GM21390 (cell line): ENCODE measurements at regions not wholly inside any gene's neighbourhood (a gene's known extent, or its start where the extent isn't known, plus 50 kb on each side); places are given as distances from the start of the nearest gene placed in this dataset.

Experiments
- ATAC-seq: cut with Tn5 transposase; IDR thresholded peaks from one replicate; pipeline ENCODE4 v1.9.1; 2021; ENCODE audit not compliant: unreplicated experiment

DNA sequence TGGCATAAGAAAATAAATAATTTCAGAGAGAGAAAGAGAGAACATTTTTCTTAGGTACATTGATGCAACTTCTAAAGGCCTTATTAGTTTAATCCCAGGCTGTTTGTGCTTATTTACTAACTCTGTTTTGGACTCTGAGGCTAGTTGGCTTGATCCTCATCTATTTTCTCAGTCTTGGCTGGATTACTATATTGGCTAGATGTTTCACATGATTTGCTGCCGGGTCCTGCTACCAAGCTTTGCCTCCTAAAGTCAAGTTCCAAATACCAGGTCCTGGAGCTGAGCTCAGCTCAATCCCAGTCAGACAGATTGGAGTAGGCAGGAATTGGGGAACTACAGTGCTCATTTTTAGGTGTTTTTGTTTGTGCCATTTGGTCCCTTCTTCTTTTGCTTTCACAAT, 340.8 kb downstream of the BCAT1 start:
- ATAC-seq, result no peak

DNA sequence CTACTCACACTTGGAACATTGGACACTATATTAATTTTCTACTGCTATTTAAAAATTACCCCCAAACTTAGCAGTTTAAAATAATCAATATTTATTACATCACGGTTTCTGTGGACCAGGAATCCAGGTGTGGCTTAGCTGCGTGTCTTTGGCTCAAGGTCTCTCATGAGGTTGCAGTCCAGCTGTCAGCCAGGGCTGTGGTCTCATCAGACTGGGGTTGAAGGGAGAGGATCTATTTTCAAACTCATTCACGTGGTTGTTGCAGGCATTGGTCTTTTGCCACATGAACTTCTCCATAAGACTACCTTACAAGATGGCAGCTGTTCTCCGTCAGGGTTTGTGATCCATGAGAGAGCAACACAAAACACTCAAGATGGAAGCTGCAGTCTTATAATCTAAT, 343.0 kb downstream of the BCAT1 start:
- ATAC-seq, result no peak

DNA sequence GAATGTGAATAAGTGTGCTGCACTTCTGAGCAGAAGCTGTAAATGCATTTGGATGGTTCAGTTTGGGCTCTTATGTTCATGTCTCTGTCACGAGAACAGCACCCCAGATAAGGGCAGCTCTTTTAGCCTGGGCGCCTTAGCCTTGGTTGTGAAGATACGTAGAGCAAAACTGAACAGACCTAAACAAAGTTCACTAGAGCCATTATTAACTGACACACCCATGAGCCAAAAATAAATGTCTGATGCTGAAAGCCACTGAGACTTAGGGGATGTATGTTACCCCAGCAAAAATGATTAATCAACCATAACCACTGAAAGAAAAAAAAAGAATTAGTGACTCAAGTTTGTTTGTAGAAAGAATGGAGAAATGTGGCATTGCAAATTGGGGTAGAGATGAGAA, 343.4 kb downstream of the BCAT1 start:
- no peak for ATAC-seq

DNA sequence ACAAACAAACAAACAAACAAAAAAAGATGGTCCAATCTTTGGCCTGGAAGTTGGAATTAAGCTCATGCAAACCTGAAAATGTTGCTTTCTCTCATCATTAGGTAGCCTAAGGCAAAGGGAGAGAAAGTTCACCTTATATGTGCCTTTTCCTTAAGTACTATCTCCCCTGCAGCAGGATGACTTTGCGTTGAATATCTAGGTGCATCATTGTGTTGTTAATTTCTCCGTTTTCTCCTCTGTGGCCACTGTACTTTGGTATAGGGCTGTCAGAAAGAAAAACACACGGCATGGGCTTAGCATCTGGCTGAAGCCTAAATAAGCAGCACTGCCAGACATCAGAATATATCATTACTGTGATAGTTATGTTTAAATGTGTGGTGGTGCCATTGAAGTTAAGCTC, 345.5 kb downstream of the BCAT1 start:
- ATAC-seq, result no peak

DNA sequence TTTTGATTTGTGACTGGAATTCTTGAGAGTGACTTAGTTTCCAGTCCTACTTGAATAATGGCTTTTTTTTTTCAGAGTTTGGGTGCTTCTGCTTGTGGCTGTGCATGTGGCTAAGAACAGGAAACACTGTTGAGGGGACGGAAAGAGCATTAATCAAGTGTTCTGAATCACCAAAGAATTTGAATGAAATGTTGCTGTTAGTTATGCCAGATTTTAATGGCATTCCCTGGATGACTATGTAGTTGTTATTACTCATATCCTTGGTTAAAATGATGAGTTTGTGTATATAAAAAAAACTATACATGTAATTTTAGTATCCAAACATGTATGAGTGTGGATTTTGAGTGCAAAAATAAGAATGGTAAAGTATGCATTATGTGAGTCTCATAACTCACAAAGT, 347.9 kb downstream of the BCAT1 start:
- no peak for ATAC-seq

DNA sequence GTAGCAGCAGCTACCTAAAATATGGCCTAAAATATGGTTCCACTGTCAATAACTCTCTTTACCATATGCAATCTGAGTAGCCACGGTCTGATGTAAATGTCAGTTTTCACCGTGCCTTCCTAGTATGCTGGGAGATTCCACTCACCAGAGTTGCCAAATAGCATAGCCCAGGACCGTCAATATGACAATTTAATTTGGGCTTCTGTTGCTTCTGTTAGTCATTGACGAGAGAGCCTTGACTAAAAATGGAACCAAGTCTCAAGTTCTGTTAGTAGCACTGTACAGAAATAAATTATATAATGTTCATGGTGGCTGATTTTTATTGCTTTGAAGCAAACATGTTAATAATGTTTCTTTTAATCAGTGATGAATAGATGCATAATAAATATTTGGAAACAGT, 348.4 kb downstream of the BCAT1 start:
- no peak for ATAC-seq

DNA sequence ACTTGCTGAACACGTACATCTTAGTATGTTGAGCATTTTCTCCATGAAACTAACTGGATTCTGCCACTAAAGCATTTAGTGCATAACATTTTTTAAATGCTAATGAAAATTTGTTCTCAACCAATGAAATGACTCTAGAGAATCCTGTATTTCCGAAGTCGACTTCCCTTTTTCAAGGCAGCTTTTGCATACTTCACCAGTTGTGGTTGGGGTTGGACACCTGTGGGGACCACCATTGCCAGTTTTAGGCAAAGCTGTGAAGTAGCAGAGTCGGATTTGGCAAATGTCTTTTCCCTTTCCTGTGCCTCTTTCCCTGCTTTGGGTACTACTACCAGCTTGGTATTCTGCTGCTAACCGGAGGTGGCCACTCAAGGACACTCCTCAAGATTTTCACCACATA, 349.2 kb downstream of the BCAT1 start:
- ATAC-seq, result no peak

DNA sequence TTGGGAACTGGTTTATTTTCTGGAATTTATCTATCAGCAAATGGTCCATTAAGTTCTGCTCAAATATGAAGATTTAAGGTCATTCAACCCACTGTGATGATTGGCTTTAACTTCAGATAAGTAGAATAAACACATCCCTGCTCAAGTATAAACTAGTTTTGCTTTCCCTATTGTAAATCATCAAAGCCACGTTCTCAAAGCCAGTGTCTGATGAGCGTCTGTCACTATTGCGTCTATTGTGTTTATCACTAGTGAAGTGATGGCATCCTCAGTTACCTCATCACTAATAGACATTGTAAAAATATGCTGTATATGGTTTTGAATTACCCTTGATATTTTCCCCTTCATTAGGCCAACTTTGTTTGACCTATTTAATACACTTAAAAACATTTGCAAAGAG, 351.3 kb downstream of the BCAT1 start:
- no peak for ATAC-seq

DNA sequence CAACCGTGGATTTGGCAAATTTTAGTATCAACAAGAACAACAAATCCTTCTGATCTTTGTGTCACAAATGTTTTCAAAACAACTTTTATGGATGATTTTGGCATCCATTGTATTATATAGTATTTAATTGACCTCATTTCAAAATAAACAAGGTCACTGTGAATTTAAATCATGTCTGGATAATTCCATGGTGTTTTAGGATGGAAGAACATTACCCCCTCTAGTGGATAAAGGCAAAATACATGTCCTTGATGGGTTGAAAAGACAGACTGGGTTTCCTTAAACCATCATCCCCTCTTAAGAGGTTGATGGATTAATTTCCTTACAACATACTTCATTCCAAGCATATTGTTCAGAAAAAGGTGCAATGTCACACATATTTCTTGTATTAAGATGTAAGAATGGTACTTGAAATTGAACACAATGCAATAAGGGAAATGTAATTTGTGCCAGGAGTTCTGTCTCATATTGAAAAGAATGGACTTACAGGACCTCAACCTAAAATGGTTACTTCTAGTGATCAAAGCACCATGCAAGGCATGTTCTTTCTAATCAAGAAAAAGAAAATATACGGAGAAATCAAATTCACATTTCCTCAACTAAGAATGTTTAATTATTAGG, 352.0 kb downstream of the BCAT1 start:
- ATAC-seq, result no peak

DNA sequence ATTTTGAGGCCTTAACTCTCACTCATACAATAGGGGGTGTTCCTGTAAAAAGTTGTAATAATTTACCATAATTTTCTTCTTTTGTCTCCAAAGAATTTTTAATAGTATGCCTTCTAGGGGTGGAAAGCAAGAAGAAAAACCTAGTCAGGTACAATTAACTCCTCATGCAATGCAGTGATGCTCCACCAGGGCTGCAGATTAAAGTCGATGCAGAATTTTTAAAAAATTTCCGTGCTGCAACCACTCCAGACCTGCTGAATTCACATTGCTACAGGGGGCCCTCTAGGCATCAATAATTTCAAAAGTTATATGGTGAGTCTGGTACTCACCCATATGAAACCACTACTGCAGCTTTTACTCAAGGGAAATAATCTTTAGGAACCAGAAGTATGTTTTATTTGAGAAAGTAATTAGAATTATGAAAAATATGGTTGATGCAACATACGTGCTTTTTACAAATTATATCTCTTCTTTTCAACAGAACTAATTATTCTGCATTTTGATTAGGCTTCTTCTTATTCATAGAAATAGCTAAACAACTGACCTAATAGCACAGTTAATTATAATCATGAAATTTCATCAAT, 353.2 kb downstream of the BCAT1 start:
- ATAC-seq, result no peak

DNA sequence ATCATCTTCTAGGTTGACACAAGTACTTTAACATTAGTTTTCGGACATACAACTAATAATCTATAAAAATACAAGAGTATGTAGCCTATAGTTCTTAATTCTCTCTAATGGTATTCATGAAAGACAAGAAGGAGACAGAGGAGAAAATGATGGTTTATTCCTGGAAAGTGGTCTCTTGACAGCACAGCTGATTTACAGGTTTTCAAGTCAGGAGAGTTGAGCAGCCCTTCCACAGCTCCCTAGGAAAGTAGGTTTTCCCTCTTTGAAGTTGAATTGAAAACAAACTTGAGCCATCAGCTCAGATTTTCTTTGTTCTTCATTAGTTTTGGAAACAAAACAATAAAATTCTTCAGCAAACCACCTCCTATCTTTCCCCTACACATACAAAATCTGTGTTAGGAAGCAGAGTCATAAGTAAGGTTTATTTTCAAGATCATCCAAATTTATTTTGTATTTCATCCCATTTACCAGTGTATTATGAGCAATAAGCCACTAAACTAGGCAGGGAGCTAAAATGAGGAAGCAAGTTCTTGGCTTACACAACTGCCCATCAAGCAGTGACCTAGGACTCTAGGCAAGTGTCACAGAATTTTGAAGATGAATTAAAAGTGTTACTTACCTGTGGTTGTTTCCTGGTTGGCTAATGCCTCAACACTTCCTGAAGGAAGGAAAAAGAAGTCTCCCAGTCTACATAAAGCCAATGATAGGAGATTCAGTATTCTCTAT, 357.0 kb downstream of the BCAT1 start:
- no peak for ATAC-seq

DNA sequence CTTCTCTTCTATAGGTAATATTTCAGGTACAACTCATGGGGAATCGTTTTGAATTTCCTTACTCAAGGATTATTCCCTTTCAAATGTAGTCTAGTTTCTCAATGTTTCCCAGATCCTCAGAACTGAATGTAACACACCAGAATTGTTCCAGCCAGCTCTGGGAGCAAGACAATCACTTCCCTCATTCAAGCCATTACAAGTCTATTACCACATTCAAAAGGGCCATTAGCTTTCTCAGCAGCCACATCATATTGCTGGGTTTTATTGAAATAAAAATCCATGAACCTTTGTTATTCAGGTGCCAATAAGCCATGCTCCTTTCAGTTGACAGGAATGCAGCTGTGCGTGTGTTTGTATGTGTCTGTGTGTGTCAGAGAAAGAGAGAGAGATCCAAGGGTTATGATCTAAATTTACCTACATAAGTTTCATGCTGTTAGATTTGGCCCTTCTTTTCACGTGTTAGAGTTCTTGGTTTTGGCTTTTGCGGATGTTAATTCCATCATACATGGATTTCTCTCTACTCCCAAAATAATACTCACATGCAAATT, 357.7 kb downstream of the BCAT1 start:
- no peak for ATAC-seq

DNA sequence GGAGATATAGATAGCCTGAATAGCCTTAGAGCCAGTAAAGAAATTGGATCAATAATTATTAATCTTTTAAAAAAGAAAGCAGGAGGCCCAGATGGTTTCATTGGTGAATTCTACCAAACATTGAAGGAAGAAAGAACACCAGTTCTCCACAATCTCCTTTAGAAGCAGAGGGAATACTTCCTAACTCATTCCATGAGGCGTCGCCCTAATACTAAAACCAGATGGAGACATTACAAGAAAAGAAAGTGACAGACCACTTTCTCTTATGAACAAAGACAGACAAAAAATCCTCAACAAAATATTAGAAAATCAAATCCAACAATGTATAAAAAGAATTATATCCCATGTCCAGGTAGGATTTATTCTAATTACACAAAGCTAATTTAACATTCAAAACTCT, 362.6 kb downstream of the BCAT1 start:
- ATAC-seq, result no peak

DNA sequence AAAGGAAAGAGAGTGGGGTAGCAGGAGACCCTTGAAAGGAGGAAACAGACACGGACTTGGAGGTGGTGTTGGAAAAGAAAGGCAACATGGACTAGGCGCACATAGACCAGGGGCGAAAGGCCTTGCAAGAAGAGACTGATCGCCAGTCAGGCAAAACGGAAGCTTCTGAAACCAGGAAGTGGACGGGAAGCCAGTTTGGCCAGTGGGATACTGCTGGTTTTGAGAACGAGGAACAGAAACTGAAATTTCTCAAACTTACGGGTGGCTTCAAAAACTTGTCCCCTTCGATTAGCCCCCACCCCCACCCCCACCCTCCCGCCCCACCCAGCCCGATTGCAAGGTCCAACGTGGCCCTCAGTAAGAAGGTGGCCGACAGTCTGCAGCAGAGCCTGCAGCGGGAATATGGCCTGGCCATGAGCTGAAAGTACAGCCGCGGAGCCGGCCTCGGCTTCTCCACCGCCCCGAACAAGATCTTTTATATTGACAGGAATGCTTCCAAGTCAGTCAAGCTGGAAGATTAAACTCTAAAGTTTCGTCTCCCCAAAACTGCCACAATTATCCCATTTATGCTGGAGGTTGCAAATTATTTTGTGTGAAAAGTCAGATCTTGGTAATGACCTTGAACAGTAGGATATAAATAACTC, 364.7 kb downstream of the BCAT1 start:
- ATAC-seq, result no peak

DNA sequence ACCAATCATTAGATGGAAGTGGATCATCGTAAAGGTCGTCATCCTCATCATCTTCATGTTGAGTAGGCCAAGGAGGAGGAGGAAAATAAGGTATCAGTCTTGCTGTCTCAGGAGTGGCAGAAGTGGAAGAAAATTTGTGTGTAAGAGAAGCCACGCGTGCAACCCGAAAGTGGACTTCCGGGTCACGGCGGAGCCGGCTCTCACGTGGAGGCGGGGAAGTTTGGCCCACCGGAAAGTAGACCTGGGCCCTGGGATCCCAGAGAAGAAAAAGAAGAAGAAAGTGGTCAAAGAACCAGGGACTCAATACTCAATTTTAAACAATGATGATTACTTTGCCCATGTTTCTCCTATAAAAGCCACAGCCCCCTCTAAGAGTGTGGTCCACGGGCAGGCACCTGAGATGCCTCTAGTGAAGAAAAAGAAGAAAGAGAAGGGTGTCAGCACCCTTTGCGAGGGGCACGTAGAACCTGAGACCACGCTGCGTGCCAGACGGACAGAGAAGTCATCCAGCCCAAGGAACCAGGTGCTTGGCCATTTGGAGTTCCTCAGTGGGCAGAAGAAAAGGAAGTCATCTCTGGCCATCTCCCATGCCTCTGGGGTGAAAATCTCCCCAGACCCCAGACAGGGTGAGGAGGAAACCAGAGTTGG, 365.8 kb downstream of the BCAT1 start:
- ATAC-seq, result no peak

DNA sequence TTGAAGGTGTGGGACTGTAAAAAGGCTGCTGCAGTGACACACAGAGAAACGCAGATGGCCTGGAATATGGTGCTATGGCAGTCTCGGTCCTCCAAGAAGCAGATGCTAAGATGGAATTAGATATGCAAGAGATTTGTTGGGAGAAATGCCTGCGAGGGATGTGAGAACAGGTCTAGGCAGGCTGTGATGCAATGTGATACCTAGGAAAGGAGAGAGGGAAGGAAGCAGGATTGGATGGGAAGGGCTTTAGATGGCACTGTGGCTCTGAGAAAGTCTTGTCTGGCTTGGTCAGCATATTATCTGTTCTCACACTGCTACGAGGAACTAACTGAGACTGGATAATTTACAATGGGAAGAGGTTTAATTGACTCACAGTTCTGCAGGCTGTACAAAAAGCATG, 374.4 kb downstream of the BCAT1 start:
- ATAC-seq, result no peak

DNA sequence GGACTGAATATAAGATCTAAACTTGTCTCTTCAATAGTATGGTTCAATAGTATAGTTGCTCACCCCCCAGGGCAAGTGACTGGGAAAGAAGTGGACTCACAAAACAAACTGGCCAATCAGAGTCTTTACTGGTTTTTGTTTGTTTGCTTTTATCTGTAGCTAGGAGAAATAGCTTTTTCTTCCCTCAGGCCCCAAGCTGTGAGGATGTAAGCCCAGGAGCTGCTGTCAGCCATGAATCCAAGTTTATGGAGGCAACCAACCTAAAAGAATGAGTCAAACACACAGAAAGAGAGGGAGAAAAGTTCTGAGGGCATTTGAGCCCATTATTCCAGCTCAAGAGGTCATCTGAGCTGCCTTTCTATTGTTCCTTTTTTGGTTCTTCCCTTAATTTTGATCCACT, 375.3 kb downstream of the BCAT1 start:
- ATAC-seq, result no peak

DNA sequence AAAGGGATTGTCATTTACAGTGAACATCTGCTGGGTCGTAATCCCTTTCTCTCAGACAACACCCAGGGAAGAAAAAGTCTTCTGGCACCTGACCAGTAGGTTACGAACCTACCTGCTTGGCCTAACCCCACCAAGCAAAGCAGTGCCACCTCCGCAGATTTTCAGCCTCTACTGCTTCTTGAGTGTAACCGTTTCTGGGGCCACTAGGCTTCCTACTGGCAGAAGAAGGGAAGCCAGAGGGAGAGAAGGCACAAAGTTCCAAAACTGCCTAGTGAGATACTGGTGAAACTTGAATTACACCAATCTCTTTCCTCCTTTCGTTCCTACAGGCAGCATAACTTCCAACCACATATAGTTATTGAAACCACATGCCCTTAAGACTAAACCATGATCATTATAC, 383.6 kb downstream of the BCAT1 start:
- no peak for ATAC-seq

DNA sequence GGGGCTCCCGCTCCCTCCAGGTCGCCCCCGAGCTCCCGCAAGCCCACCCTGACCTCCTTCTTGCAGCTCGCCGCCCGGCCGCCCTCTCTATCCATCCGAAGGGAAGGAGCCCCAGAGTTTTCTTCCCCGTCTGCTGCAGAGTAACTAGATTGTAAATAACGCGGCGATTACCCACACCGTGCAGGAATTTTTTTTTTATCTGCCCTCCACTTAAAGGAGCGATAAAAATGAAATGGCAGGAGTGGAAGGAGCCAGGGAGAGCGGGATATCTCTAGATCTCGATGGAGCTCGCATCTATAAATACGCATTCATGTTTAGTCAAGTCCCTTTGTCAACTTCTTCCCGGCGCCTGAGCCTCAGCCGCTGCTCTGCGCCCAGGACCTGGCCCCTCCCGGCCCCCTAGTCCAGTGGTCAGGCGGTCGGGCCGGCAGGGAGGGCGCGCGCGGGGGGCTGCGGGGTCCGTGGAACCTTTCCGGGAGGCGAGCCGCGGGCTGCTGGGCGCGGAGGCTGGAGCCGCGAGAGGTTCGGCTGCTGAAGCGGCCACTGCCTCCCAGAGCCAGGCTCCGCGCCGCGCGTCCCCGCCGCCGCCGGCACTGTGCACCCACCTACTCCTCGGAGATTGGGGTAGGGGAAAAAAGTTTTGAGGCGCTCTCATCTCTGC, 386.0 kb downstream of the BCAT1 start:
- ATAC-seq, result no peak

DNA sequence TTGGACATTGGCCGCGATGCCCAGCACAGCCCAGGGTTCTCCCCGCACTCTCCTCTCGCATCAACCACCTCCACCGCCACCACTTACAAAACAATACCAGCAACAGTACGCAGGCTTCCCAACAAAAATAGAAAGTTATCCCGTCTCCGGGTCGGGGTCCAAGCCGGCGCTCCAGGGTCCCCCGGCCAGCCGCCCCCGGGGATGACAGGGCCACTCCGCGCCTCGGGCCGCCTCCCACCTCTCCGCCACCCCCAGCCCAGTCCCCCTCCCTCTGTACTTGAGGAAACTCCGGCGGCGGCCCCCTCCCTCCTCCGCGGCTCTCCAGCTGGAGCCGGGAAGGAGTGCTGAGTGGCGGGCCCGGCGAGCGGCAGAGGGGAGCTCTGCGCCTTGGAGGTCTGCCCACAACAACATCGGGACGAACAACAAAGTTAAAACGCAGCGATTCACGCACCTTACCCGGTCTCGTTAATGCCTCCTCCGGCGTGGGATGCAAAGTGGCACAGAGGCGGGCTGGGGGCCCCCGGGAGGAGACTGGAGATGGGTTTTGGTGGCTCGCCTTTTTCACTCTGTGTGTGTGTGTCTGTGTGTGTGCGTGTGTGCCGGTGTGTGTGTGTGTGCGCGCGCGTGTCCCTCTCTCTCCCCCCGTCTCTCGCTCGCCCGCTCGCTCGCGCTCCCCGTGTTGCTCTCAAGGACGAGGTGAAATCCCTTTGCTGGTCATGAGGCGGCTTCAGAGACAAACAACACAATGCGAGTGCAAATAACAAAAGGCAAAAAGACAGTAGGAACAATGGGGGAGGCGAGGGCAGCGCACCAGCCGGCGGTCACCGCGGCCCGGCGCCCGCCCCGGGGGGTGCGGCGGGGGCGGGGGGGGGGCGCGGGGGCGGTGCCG, 386.8 kb downstream of the BCAT1 start:
- no peak for ATAC-seq
